HL-60 (cell line): ENCODE measurements at regions not wholly inside any gene's neighbourhood (a gene's known extent, or its start where the extent isn't known, plus 50 kb on each side); places are given as distances from the start of the nearest gene placed in this dataset.

ENCODE experiments used
- CTCF ChIP-seq: IDR thresholded peaks from one replicate; pipeline ENCODE4 v1.5.1; 2011; ENCODE audit warnings: low read length, control low read depth, inconsistent platforms; ENCODE audit not compliant: insufficient read depth
- GABPA ChIP-seq: IDR thresholded peaks from 2 replicates; pipeline ENCODE4 v1.6.1; 2012; ENCODE audit warnings: low read depth
- POLR2AphosphoS5 ChIP-seq: IDR thresholded peaks from 2 replicates; pipeline ENCODE4 v1.6.1; 2012; ENCODE audit warnings: low read depth
- REST ChIP-seq: IDR thresholded peaks from 2 replicates; pipeline ENCODE4 v1.6.1; 2012; ENCODE audit warnings: low read depth; ENCODE audit not compliant: insufficient replicate concordance

- TF ChIP-seq CTCF = no peak
- TF ChIP-seq POLR2AphosphoS5 = no peak
- TF ChIP-seq GABPA = no peak
- TF ChIP-seq REST = no peak
Observed at GRCh38 chr2:16278421-16279200, 338.3 kb downstream of the MYCN start.
